ENCODE measurements at regions not wholly inside any gene's neighbourhood (a gene's known extent, or its start where the extent isn't known, plus 50 kb on each side); places are given as distances from the start of the nearest gene placed in this dataset.

DNA sequence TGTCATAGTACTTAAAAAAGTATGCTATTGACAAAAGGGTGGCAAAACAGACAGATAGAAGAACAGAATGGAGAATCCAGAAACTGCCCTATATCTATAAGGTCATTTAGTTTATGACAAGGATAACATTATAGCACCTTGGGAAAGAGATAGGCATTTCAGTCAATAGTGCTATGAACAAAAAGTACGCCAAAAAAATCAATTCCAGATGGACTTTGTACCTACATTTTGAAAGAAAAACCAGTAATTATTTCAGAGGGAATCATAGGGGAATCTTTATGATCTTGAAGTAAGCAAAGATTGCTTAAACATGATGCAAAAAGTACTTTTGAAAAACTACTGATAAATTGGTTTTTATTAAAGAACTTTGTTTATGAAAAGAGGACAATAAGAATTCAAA lies 59.9 kb upstream of the SETBP1 start:
- TF ChIP-seq EZH2 (IDR thresholded peaks at IDR 0.05; ENCODE audit: insufficient read depth, low read length) (no peak), CTCF (IDR thresholded peaks at IDR 0.05; ENCODE audit: insufficient read depth, low read depth, low read length) (no peak)
